NB4 (cell line): ENCODE measurements at regions not wholly inside any gene's neighbourhood (a gene's known extent, or its start where the extent isn't known, plus 50 kb on each side); places are given as distances from the start of the nearest gene placed in this dataset.

Experiments
- DNase-seq: peaks from one replicate; pipeline ENCODE4 v3.0.0; 2010; ENCODE audit warnings: low read depth
- H3K4me3 ChIP-seq: one replicate; pipeline ENCODE4 v1.5.1; 2011; ENCODE audit warnings: mild to moderate bottlenecking, low read depth, low read length, moderate library complexity
- MYC ChIP-seq: IDR thresholded peaks from 2 replicates; pipeline ENCODE4 v1.6.1; 2011; ENCODE audit warnings: low read depth, low read length
- POLR2A ChIP-seq: IDR thresholded peaks from 2 replicates; pipeline ENCODE4 v1.6.1; 2011; ENCODE audit warnings: mild to moderate bottlenecking; ENCODE audit not compliant: insufficient read length; ENCODE audit errors: extremely low read depth
- TF ChIP-seq, protein P1 (sequence below): IDR thresholded peaks from 2 replicates; pipeline ENCODE4 v1.6.1; 2011; ENCODE audit warnings: low read depth, low read length
- TF ChIP-seq, protein P2 (sequence below): IDR thresholded peaks from one replicate; pipeline ENCODE4 v1.5.1; 2012; ENCODE audit warnings: low read depth, low read length

DNA sequence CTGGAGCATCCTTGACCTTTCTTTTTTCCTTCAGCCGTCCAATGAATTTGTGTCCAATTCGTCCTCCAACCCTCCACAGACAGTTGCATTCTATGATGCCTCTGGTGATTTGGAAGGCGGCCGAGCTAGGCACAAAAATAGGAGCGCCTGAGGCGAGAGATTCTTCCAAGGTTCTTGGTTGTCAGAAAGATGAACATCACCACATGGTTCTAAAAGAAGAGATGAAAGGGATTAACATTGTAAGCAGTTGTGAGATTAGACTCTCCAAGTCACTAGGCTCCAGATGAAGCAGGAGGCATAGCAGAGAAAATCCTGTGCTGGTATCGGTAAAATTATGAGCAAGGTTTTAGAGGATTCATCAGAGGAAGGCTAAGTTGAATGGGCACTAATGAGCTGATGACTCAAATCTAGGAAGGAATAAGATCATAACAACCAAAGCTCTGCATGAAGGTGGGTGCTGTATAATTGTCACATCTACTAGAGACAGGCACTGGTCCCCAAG is 75.4 kb upstream of the MAP4K3 start:
- DNase-seq = no peak
- H3K4me3 ChIP-seq = no peak overlapping the region
- TF ChIP-seq POLR2A = no peak
- TF ChIP-seq, protein P1, sequence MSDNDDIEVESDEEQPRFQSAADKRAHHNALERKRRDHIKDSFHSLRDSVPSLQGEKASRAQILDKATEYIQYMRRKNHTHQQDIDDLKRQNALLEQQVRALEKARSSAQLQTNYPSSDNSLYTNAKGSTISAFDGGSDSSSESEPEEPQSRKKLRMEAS = no peak

DNA sequence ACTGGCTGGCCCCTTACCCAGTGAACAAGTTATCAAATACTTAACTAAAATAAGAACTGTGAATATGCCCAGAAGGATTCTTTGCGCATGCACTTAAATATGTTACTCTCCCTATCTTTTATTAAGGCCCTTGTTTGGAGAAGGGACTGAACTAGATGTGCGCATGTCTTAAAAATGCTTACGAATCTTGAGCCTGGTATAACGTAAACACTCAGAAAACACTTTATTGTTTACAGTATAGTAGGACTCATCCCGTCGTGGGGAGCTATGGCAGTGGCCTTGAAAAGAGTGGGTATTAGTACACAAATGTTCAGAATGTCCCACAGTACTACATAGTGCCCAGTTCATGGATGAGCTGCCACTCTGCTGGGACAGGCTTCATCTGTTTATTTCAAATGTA is 75.9 kb upstream of the MAP4K3 start:
- TF ChIP-seq, protein P1 = no peak
- TF ChIP-seq POLR2A = no peak
- no peak overlapping the region for H3K4me3 ChIP-seq
- no peak for DNase-seq

DNA sequence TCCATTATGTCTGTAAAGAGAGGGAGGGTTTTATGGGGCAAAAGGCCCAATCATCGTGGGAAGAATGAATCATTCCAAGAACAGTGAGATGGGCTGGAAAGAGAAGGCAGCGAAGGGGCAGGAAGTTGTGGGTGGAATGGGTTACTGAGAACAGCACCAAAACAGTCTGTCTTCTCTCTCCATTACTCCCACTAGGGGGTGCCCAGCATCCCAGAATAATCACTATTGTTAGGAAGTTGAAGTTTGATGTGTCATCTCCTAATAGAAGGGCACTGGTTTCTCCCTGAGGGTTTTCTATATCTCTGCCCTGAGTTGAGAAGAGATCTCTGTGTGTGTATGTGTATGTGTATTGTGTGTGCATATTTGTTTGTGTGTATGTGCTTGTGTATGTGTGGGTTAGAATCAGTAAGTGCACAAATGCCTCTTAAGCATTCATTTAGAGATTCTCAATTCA is 76.6 kb upstream of the MAP4K3 start:
- no peak overlapping the region for H3K4me3 ChIP-seq
- TF ChIP-seq, protein P2, sequence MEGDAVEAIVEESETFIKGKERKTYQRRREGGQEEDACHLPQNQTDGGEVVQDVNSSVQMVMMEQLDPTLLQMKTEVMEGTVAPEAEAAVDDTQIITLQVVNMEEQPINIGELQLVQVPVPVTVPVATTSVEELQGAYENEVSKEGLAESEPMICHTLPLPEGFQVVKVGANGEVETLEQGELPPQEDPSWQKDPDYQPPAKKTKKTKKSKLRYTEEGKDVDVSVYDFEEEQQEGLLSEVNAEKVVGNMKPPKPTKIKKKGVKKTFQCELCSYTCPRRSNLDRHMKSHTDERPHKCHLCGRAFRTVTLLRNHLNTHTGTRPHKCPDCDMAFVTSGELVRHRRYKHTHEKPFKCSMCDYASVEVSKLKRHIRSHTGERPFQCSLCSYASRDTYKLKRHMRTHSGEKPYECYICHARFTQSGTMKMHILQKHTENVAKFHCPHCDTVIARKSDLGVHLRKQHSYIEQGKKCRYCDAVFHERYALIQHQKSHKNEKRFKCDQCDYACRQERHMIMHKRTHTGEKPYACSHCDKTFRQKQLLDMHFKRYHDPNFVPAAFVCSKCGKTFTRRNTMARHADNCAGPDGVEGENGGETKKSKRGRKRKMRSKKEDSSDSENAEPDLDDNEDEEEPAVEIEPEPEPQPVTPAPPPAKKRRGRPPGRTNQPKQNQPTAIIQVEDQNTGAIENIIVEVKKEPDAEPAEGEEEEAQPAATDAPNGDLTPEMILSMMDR = peak; percentile 69
- no peak for TF ChIP-seq POLR2A
- peak; percentile 76 for DNase-seq

DNA sequence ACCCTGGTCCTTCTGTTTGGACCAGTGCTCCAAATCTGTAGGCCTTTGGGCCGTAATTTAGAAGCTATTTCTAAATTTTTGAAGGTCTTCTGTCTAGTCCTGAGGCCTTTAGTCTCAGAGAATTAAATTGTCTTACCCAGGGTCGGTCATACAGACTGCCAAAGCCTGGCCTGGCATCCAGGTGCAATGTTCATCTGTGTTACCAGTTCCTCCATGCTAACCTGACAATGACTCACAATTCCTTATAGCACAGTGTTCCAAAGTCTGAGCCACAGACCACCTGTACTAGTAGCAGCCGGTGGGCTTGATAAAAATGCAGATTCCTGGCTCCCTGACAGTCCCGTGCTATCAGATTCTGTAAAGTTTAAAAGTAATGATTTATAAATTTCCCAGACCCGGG is 77.7 kb upstream of the MAP4K3 start:
- no peak overlapping the region for H3K4me3 ChIP-seq
- TF ChIP-seq, protein P1 = no peak
- TF ChIP-seq MYC = no peak
- no peak for TF ChIP-seq POLR2A
- TF ChIP-seq, protein P2 = no peak
- DNase-seq = no peak

DNA sequence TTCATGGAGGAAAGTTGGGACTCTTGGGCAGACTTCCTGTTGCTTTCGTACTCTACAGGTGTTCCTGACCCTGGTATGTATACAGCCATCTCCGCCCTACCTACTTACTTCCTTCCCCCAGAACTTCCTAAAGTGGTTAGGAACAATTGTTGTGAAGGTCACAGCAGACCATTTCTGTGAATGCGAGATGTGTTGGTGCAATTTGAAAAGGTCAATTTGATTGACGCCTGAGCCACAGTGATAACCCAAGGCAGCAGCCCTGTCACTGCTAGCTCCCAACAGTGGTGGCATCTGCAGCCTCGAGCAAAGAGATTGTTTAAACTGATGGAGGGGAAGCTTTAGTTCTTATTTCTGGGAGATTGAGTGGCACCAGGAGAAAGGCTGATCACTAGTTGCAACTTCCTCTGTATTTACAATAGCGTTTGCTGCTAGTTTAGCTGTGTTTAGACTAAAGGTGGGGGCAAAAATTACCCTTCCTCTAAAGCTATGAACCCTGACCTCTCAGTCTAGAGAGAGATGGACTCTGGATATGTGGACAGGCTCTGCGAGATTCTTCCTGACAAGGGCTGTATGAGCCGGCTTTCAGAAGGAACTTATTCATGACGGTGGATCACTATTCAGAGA is 78.3 kb upstream of the MAP4K3 start:
- no peak for TF ChIP-seq MYC
- no peak for TF ChIP-seq POLR2A
- TF ChIP-seq, protein P1 = no peak
- TF ChIP-seq, protein P2 = no peak
- no peak overlapping the region for H3K4me3 ChIP-seq
- no peak for DNase-seq

DNA sequence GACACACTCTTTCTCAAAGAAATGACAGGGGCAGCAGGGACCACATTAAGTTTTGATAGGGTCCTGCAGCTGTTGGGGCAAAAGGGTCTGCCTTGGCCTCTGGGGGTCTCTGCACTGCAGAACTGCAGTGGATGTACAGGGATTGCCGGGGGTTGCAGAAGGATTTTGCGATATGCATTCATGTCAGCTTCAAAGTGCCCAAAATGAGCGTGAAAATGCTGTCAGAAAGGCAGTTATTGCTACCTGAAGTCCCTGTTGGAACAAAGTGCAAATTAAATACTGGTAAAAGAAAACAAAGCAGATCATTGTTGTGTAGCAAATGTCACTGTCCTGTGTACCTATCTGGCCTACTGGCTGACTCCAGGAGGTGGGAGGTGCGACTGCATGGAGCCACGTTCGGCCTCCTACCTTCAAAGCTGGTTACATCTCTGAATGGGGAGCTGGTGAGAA is 78.8 kb upstream of the MAP4K3 start:
- TF ChIP-seq, protein P1 = no peak
- TF ChIP-seq MYC = no peak
- TF ChIP-seq, protein P2 = no peak
- no peak for TF ChIP-seq POLR2A
- no peak overlapping the region for H3K4me3 ChIP-seq
- no peak for DNase-seq
